ENCODE measurements at regions not wholly inside any gene's neighbourhood (a gene's known extent, or its start where the extent isn't known, plus 50 kb on each side); places are given as distances from the start of the nearest gene placed in this dataset.
"Not testable (repeated sequence)": the region's sequence is repeated elsewhere in the genome, so short reads cannot be mapped to it uniquely, and the experiment has no call there.

DNA sequence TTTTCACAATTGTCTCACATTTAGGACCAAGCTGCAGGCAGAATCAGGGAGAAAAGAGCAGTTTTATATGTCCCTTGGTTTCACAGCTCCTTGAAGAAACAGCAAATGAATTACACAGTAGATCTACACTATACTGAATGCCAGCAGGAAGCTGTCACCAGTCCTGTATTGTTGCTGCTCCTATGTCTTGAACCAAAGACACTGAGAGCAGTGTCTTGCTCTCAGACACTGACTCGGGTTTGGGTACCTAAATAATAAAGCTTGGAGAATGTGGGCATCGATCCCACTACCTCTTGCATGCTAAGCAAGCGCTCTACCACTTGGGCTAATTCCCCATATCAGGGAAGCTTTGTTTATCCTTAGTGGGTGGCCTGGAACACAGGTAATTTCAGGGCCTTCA, 552.7 kb downstream of the PRIM2 start:
- not testable (repeated sequence) for TF ChIP-seq CTCF (IDR thresholded peaks at IDR 0.05 in 4 of 5, conservative IDR thresholded peaks at IDR 0.05 in 1 of 5); POLR2A (IDR thresholded peaks at IDR 0.05)

All from gastrocnemius medialis (tissue), 4 donors.